Thyroid gland (tissue), 4 donors: ENCODE measurements at regions not wholly inside any gene's neighbourhood (a gene's known extent, or its start where the extent isn't known, plus 50 kb on each side); places are given as distances from the start of the nearest gene placed in this dataset.

Source experiments
- DNase-seq, 2 donors: peaks; one replicate each; pipeline ENCODE4 v3.0.0-alpha.2; 2019
- H3K27ac ChIP-seq, 3 donors: fragments of 200-600 bp; sonication (generic); 1 replicate in 2 of 3; 2 replicates in 1 of 3; pipeline ENCODE4 v1.5.1; 2016 to 2019; ENCODE audit warnings: mild to moderate bottlenecking in 1 of 3, moderate library complexity in 1 of 3
- H3K27me3 ChIP-seq: fragments of 200-600 bp; sonication (generic); one replicate; pipeline ENCODE4 v1.5.1; 2019
- H3K36me3 ChIP-seq, 2 donors: fragments of 200-600 bp; sonication (generic); one replicate each; pipeline ENCODE4 v1.5.1; 2016 to 2019
- H3K4me1 ChIP-seq, 2 donors: fragments of 200-600 bp; sonication (generic); one replicate each; pipeline ENCODE4 v1.5.1; 2017 to 2019
- H3K4me3 ChIP-seq, 3 donors: fragments of 200-600 bp; sonication (generic); replicated peaks in 1 of 3; 1 replicate in 2 of 3; 2 replicates in 1 of 3; pipeline ENCODE4 v1.5.1; 2016; ENCODE audit warnings: mild to moderate bottlenecking in 1 of 3
- H3K9me3 ChIP-seq: fragments of 200-600 bp; sonication (generic); one replicate; pipeline ENCODE4 v1.5.1; 2017
- POLR2A ChIP-seq, 2 donors: fragments of 450-650 bp; IDR thresholded peaks; one replicate each; pipeline ENCODE4 v1.6.1; 2017; ENCODE audit warnings: antibody characterized with exemption in 2 of 2, mild to moderate bottlenecking in 2 of 2, moderate library complexity in 1 of 2
- WGBS, 2 donors: methylation state at CpG; one replicate each; pipeline ENCODE4 v1.1.5; 2017; 5-methylcytosine and 5-hydroxymethylcytosine counted together
- intact Hi-C: fragments of 100-400 bp; cut with DNase I; formaldehyde crosslinking; loops from one replicate; pipeline ENCODE4 v1.15.1; 2023
- TF ChIP-seq, protein P1 (sequence below), 6 experiments: fragments of 200-600 bp in 3 of 6; fragments of 450-650 bp in 3 of 6; sonication (generic) in 3 of 6; IDR thresholded peaks; one replicate each; pipeline ENCODE4 v1.5.1; 2016 to 2019; ENCODE audit warnings: antibody characterized with exemption in 6 of 6, mild to moderate bottlenecking in 2 of 6, inconsistent platforms in 1 of 6, moderate library complexity in 1 of 6

DNA sequence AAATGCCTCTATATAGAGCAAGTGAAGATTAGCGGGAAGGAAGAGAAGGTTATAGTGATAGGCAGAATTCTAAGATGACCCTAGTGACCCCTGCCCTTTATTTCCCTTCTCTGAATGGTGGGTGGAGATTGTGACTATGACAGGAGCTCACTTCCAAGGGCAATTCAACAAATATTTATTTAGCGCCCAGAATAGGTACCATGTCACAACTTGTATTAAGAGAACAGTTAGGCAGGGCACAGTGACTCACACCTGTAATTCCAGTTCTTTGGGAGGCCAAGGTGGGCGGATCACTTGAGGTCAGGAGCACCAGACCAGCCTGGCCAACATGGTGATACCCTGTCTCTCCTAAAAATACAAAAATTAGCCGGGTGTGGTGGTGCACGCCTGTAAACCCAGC is 236.0 kb upstream of the POGK start:
- intact Hi-C loops: no loop called here
- no peak for DNase-seq
- H3K27me3 ChIP-seq: no peaks in the 10 kb centered on the region
- H3K36me3 ChIP-seq: no peaks in the 10 kb centered on the region
- TF ChIP-seq, protein P1, sequence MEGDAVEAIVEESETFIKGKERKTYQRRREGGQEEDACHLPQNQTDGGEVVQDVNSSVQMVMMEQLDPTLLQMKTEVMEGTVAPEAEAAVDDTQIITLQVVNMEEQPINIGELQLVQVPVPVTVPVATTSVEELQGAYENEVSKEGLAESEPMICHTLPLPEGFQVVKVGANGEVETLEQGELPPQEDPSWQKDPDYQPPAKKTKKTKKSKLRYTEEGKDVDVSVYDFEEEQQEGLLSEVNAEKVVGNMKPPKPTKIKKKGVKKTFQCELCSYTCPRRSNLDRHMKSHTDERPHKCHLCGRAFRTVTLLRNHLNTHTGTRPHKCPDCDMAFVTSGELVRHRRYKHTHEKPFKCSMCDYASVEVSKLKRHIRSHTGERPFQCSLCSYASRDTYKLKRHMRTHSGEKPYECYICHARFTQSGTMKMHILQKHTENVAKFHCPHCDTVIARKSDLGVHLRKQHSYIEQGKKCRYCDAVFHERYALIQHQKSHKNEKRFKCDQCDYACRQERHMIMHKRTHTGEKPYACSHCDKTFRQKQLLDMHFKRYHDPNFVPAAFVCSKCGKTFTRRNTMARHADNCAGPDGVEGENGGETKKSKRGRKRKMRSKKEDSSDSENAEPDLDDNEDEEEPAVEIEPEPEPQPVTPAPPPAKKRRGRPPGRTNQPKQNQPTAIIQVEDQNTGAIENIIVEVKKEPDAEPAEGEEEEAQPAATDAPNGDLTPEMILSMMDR (IDR thresholded peaks at IDR 0.05): no peak
- TF ChIP-seq POLR2A (IDR thresholded peaks at IDR 0.05): no peak
- H3K4me3 ChIP-seq: no peak overlapping the region
- 83% methylated on average over 5 of the region's 5 CpGs for WGBS, 2 donors
- no peaks in the 10 kb centered on the region for H3K9me3 ChIP-seq
- H3K27ac ChIP-seq: no peak overlapping the region
- H3K4me1 ChIP-seq: no peaks in the 10 kb centered on the region

DNA sequence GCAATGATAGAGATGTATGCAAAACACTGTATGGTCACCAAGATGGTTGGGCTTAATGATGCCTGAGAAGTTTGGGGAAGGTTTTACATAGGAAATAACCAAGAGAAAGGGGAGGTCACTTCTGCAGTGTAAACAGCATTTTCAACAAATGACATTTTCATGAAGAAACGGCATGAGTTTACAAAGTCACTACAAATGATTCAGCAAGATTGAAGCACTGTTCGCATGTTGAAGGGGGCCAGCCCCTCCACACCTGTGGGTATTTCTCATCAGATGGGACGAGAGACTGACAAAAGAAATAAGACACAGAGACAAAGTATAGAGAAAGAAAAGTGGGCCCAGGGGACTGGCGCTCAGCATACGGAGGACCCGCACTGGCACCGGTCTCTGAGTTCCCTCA is 234.1 kb upstream of the POGK start:
- no peaks in the 10 kb centered on the region for H3K27me3 ChIP-seq
- H3K36me3 ChIP-seq: no peaks in the 10 kb centered on the region
- H3K4me3 ChIP-seq: no peak overlapping the region
- intact Hi-C loops: no loop called here
- TF ChIP-seq, protein P1 (IDR thresholded peaks at IDR 0.05): no peak
- TF ChIP-seq POLR2A (IDR thresholded peaks at IDR 0.05): no peak
- DNase-seq: no peak
- no peaks in the 10 kb centered on the region for H3K9me3 ChIP-seq
- H3K4me1 ChIP-seq: no peaks in the 10 kb centered on the region
- 80 to 82% methylated on average over 7 of the region's 7 CpGs for WGBS, 2 donors
- H3K27ac ChIP-seq: no peak overlapping the region

DNA sequence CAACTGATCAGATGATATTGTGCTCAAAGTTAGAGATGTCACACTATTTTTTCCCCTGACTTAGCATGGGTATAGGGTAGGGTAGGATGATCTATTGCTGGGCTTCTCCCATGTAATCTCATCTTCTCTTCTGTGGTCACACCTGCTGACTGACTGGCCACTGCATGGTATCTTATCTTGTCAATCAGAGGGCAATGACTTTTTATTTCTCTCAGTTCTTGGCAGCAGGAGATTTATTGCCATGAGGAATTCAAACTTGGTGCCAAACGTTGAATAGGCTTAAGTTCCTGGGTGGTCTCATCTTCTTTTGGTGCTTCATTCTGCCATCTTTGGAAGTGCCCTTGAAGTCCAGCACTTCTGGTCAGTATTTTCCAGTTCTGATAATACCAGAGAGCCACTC is 226.4 kb upstream of the POGK start:
- H3K27me3 ChIP-seq: no peaks in the 10 kb centered on the region
- intact Hi-C loops: no loop called here
- no peak for TF ChIP-seq POLR2A (IDR thresholded peaks at IDR 0.05)
- H3K4me3 ChIP-seq: no peak overlapping the region
- H3K36me3 ChIP-seq: no peaks in the 10 kb centered on the region
- 42 to 59% methylated on average over 1 of the region's 1 CpG for whole genome bisulfite sequencing, 2 donors
- no peak for DNase-seq
- H3K27ac ChIP-seq: no peak overlapping the region
- no peaks in the 10 kb centered on the region for H3K4me1 ChIP-seq
- H3K9me3 ChIP-seq: no peaks in the 10 kb centered on the region

- no peaks in the 10 kb centered on the region for H3K27me3 ChIP-seq
- no peak for DNase-seq
- intact Hi-C loops: no loop called here
- H3K27ac ChIP-seq: no peak overlapping the region
- no peak overlapping the region for H3K4me3 ChIP-seq
- TF ChIP-seq, protein P1 (IDR thresholded peaks at IDR 0.05): no peak
- TF ChIP-seq POLR2A (IDR thresholded peaks at IDR 0.05): no peak
- H3K36me3 ChIP-seq: no peaks in the 10 kb centered on the region
- 88 to 91% methylated on average over 1 of the region's 1 CpG for WGBS, 2 donors
- no peaks in the 10 kb centered on the region for H3K9me3 ChIP-seq
- no peaks in the 10 kb centered on the region for H3K4me1 ChIP-seq
Observed at GRCh38 chr1:166616206-166616605, 223.1 kb upstream of the POGK start.

DNA sequence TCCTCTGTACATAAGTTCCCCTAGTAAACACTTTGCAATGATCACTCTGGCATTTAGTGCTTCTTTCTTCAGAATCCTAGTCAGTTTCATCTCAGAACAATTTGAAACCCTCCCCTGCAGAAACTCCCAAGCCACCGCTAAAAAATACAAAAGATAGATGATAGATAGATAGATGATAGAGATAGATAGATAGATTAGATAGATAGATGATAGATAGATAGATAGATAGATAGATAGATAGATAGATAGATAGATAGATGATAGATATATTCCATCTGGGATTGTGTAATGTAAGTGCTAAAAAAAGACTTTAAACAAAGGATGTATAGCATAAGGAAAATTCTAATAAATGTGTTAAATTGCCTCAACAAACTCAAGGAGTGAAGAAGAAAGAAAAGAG is 212.6 kb upstream of the POGK start:
- H3K4me3 ChIP-seq: no peak overlapping the region
- WGBS, 2 donors: 98 to 100% methylated on average over 1 of the region's 1 CpG

More for the DNA sequence above, 212.6 kb upstream of the POGK start:
- Histone ChIP-seq H3K4me1 (no peaks in the 10 kb centered on the region), H3K36me3 (no peaks in the 10 kb centered on the region), H3K9me3 (no peaks in the 10 kb centered on the region), H3K27me3 (no peaks in the 10 kb centered on the region), H3K27ac (no peak overlapping the region)
- intact Hi-C loops: no loop called here
- DNase-seq: no peak
- TF ChIP-seq, protein P1 (IDR thresholded peaks at IDR 0.05): no peak
- TF ChIP-seq POLR2A (IDR thresholded peaks at IDR 0.05): no peak
